ENCODE measurements at regions not wholly inside any gene's neighbourhood (a gene's known extent, or its start where the extent isn't known, plus 50 kb on each side); places are given as distances from the start of the nearest gene placed in this dataset.

DNA sequence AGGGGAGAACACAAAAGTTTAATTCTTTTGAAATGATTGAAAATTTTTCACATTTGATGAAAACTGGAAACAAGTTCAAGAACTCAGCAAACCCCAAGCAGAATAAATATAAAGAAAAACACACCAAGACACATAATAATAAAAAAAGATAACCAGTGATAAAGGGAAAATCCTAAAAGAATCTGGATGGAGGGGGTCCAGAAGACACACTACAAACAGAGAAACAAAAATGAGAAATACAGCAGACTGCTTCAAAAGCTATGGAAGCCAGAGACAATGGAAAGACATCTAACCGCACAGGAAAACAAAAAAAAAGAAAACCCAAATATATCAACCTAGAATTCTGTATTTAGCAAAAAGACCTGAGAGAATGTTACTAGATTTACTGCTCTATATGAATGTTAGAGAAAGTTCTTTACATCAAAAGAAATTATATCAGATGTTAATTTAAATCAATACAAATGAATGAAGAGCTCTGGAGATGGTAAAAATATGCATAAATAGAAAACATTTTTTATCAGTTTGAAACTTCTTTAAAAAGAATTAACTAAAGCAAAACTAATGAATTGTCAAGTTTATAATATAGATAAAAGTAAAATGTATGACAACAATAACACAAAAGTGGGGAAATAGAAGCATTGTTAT lies 310.7 kb upstream of the PREP start:
- TF ChIP-seq, protein P1, sequence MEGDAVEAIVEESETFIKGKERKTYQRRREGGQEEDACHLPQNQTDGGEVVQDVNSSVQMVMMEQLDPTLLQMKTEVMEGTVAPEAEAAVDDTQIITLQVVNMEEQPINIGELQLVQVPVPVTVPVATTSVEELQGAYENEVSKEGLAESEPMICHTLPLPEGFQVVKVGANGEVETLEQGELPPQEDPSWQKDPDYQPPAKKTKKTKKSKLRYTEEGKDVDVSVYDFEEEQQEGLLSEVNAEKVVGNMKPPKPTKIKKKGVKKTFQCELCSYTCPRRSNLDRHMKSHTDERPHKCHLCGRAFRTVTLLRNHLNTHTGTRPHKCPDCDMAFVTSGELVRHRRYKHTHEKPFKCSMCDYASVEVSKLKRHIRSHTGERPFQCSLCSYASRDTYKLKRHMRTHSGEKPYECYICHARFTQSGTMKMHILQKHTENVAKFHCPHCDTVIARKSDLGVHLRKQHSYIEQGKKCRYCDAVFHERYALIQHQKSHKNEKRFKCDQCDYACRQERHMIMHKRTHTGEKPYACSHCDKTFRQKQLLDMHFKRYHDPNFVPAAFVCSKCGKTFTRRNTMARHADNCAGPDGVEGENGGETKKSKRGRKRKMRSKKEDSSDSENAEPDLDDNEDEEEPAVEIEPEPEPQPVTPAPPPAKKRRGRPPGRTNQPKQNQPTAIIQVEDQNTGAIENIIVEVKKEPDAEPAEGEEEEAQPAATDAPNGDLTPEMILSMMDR (IDR thresholded peaks at IDR 0.05): no peak
- TF ChIP-seq YY1 (IDR thresholded peaks at IDR 0.05; ENCODE audit: low read depth) (no peak), NFIC (IDR thresholded peaks at IDR 0.05; ENCODE audit: borderline replicate concordance) (no peak), CHD2 (IDR thresholded peaks at IDR 0.05; ENCODE audit: low read length, partially characterized antibody) (no peak)
